ENCODE measurements at regions not wholly inside any gene's neighbourhood (a gene's known extent, or its start where the extent isn't known, plus 50 kb on each side); places are given as distances from the start of the nearest gene placed in this dataset.

- TF ChIP-seq CTCF (IDR thresholded peaks at IDR 0.05) (no peak), POLR2A (IDR thresholded peaks at IDR 0.05) (no peak)
These were observed 278.1 kb downstream of the HTR7 start for GRCh38 chr10:90579602-90580242.

Data from heart left ventricle (tissue), 13 donors.